CD4-positive, alpha-beta T cell treated with Interleukin-21 for 1 hour (primary cell): ENCODE measurements at regions not wholly inside any gene's neighbourhood (a gene's known extent, or its start where the extent isn't known, plus 50 kb on each side); places are given as distances from the start of the nearest gene placed in this dataset.
"Not testable (repeated sequence)": the region's sequence is repeated elsewhere in the genome, so short reads cannot be mapped to it uniquely, and the experiment has no call there.

ENCODE experiments used
- DNase-seq: peaks from one replicate; pipeline ENCODE4 v3.0.0-alpha.2; 2020

DNA sequence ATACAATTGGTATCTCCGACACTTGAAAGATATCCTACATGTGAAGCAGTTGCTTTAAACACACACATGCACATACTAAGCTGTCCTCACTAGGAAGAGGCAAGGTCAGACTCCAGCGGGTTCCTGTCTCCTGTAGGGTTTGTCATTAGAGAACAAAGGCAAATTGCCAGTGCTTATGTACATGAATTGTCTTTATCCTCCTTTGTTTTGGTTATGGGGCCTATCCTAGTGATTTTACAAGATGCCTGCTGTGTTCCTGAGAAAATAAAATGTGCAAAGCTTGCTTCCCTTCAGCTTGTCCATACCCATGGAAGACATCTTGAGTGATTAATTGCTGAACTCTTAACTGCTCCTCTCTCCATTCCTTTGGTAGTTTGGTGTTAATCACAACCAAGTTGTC lies 86.7 kb upstream of the SLC39A10 start:
- no peak for DNase-seq

DNA sequence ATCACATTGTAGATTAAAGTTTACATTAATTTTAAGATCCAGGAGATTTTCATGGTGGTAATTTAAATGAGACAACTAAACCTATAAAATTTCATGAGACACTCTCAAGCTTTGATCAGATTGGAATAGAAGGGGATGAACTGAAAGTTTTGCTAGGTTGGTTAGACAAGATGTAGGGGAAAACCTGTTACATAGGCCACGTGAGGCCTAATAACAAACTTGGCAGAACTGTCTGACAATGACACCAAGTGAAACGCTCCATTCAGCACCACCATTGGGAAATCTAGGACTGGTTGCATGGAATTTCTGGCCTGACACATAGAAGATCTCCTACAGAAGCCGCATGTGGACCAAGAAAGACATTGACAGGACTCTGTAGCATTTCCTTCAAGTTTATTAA lies 87.8 kb upstream of the SLC39A10 start:
- no peak for DNase-seq

DNA sequence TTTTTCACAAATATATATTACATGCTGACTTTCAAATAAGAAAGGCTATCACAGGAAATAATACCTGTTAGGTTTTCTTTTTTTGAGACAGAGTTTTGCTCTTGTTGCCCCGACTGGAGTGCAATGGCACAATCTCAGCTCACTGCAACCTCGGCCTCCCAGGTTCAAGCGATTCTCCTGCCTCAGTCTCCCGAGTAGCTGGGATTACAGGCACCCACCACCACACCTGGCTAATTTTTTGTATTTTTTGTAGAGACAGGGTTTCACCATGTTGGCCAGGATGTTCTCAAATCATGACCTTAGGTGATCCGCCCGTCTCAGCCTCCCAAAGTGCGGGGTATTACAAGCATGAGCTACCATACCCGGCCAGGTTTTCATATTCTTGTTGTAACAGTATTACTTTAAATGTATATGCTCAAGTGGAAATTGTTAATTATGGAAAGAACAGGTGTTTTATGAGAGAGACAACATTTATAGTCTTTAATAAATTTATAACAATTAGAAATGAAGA lies 92.3 kb upstream of the SLC39A10 start:
- DNase-seq, result not testable (repeated sequence)

DNA sequence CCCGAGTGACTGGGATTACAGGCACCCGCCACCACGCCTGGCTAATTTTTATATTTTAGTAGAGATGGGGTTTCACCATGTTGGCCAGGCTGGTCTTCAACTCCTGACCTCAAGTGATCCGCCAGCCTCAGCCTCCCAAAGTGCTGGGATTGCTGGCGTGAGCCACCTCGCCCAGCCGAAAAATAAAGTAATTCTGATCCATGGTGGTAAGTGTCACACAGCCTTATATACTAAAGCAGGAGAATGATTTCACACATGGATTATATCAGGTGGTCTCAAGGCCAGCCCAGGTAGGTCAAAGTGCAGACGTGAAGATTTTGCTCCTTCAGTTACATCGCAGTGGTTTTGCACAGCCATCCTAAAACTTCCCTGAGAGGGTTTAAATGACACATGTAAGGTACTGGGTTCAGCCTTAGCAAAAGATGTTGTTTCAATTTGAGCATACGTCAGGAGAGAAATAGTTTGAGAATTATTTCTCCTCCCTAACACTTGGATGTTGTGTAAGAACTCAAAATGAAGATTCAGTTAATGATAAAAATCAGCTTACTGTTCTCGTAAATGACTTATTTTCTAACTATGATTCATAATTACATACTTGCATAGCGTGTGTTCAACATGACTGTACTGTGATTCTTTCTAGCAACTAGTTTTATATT lies 93.0 kb upstream of the SLC39A10 start:
- peak; percentile 52 for DNase-seq

DNA sequence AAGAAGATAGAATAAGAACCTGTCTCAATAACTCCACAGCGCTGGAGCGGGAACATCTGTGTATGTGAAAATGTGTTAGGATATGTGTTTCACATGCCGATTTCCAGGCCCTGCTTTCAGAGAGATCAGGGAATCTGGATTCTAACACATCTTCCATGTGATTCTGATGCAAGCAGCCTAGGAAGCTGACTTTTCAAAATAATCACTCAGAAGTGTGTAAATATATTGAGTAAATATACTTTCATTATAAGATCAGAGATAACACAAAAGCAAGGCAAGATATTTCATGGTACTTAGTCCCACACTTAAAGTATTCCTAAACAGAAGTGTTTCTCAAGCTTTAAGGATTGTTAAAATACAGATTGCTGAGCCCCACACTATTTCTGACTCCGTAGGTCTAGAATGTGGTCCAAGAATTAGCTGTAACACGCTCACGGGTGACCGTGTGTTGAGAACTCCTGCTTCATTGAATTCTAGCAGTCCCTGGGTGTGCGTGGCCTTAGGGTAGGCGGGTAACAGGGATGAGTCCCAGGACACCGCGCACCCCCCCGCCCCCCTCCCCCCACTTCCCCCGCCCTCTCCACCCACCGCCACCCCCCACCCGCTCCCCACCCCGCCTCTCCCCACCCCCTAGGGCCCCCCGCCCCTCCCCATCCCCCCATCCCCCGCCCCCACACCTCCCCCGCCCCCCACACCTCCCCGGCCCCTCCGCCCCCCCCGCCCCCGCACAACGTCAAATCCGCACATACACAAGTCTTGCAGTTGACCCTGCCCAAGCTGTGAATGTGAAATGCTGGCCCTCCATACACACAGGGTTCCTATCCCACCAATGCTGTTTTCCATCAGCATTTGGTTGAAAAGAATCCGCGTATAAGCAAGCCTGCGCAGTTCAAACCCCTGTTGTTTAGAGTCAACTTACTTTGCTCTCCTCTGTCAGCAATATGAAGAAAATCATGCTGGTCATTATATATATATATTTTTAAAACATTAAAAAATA lies 94.2 kb upstream of the SLC39A10 start:
- no peak for DNase-seq

DNA sequence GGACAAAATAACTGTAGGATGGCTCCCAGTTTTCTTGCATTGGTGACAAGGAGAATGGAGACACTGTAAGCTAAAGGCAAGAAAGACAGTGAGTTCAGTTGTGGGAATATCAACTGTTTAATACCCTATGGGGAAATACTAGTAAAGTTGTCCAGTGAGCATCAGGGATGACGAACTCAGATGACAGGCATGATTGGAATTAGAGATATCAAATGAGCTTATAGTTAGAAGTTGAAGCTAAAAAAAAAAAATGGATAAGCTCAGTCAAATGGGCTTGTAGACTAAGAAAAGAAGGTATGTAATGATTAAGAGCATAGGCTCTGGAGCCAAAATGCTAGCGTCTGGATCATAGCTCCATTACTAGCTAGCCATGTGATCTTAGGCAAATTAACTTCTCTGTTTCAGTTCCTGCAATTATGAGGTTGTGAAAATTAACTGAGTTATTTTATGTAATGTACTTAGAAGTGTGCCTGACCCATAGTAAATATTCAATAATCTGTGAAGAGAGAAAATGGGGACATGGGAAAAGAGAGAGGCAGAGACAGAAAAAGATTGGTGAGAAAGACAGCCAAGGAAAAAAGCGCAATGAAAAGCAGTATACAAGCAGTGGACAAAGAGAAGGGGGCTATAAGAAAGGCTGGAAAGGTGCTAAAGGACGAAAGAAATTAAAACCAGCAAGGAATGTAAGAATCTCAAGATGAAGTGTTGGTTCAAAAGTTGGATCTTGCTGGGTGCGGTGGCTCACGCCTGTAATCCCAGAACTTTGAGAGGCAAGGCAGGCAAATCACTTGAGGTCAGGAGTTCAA lies 95.7 kb upstream of the SLC39A10 start:
- DNase-seq, result no peak

DNA sequence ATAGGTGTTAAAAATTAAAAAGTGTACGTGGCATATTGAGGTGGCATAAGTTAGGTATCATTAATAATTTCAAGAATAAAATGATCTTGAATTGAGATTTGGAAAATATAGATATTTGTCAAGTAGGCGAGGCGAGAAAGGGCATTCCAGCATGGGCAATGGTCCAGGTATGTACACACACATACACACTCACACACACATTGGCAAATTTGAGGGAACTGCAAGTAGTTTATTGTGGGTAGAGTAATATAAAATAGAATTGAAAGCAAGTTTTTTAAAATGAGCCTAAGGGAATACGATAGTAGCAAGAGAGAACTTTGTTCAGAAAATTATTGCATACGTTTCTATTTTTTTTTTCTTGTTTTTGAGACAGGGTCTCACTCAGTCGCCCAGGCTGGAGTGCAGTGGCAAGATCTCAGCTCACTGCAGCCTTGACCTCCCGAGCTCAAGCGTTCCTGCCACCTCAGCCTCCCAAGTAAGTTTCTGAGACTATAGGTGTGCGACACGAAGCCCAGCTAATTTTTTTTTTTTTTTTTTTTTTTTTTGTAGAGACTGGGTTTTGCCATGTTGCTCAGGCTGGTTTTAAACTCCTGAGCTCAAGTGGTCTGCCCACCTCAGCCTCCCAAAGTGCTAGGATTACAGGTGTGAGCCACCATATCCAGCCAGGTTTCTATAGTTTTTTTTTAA lies 96.7 kb upstream of the SLC39A10 start:
- DNase-seq, result no peak

DNA sequence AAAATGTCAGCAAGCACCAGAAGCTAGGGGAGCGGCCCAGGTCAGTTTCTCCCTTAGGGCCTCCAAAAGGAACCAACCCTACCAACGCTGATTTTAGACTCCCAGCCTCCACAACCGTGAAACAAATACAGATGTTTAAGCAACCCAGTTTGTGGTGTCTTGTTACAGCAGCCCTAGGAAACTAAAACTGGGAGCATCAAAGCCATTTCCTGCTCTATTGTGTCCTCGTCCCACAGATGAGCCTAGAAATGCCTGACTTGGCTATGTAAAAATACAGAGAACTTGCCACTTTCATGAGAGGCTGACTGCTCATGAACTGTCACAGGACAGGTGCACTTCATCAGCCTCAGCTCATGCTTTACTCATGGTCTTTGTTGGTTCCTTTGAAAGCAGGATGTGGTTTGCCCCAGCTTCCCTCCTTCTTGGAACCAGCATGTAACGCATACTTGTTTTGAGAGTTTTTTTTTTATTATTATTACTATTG lies 97.6 kb upstream of the SLC39A10 start:
- peak; percentile 89 for DNase-seq

DNA sequence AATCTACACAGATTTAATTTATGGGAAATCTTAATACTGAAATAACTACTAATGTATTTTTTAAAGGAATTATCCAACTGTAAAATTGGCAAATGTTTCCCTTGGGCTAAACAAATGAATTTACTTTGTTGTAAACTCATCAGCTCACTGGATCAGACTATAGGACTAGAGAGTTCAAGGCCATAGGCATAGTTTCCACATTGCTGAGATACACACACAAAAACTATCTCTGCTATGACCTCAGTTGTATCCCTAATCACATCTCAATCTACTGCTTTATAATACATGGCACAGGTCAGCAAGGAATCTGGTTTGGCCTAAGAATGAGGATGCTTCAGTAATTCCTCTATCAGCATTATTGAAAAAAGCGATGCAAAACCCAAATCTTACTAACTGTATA lies 101.1 kb upstream of the SLC39A10 start:
- DNase-seq, result no peak

DNA sequence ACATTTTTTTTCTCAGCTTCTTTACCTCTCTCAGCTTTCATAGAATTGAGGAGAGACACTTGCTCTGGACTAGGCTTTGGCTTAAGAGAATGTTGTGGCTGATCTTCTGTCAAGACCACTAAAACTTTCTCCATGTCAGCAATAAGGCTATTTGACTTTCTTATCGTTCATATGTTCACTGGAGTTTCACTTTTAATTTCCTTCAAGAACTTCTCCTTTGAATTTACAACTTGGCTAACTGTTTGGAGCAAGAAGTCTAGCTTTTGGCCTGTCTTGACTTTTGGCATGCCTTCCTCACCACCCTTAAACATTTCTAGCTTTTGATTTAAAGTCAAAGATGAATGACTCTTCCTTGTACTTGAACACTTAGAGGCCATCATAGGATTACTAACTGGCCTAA lies 104.4 kb upstream of the SLC39A10 start:
- DNase-seq, result no peak

DNA sequence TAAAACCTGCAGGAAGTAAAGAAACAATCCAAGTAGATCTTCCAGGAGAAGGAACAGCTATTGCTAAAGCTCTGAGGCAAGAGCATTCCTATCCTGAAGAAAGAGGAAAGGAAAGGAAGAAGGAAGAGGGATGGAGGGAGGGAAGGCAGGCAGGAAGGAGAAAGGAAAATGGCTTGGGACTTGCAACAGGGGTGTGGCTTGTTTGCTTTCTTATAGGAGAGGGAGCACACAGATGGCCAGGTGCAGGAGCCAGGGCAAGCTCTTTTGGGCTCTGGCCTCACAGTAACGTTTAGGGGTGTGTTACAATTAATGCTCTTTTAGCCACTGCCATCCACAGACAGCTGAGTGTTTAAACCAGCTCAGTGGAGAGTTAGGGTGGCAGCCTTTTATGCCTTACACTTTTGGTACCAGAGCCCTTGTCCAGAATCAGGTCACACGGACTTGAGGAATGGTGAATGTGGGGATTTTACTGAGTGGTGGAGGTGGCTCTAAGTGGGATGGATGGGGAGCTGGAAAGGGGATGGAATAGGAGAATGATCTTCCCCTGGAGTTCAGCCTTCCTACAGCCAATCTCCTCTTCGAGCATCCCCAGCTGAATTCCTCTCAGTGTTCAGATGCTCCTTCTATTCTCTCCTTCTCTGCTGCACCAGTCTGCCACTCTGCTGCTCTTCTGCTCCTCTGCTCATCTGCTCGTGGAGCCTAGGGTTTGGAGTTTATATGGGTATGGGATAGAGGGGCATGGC lies 108.7 kb upstream of the SLC39A10 start:
- no peak for DNase-seq

DNA sequence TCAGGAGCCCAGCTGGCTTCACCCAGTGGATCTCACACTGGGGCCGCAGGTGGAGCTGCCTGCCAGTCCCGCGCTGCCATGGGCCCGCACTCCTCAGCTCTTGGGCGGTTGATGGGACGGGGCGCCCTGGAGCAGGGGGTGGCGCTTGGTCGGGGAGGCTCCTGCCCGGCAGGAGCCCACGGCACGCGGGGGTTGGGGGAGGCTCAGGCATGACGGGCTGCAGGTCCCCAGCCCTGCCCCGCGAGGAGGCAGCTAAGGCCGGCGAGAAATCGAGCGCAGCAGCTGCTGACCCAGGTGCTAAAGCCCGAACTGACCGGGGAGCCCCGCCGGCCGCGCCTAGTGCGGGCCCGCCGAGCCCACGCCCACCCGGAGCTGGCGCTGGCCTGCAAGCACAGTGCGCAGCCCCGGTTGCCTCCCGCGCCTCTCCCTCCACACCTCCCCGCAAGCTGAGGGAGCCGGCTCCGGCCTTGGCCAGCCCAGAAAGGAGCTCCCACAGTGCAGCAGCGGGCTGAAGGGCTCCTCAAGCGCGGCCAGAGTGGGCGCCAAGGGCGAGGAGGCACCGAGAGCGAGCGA lies 109.7 kb upstream of the SLC39A10 start:
- DNase-seq, result not testable (repeated sequence)

DNA sequence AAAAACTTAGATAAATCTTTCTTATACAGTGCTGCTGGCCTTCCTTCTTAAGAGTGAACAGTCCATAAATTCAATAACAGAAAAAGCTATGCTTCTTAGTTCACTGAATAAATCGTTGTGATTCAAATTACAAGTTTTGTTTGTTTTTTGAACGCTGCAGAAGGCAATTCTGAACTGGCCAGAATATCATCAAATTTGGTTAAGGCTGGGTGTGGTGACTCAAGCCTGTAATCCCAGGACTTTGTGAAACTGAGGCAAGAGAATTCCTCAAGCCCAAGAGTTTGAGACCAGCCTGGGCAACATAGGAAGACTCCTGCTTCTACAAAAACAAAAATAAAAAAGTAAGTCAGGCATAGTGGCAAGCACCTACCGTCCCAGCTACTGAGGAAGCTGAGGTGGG lies 111.2 kb upstream of the SLC39A10 start:
- no peak for DNase-seq

DNA sequence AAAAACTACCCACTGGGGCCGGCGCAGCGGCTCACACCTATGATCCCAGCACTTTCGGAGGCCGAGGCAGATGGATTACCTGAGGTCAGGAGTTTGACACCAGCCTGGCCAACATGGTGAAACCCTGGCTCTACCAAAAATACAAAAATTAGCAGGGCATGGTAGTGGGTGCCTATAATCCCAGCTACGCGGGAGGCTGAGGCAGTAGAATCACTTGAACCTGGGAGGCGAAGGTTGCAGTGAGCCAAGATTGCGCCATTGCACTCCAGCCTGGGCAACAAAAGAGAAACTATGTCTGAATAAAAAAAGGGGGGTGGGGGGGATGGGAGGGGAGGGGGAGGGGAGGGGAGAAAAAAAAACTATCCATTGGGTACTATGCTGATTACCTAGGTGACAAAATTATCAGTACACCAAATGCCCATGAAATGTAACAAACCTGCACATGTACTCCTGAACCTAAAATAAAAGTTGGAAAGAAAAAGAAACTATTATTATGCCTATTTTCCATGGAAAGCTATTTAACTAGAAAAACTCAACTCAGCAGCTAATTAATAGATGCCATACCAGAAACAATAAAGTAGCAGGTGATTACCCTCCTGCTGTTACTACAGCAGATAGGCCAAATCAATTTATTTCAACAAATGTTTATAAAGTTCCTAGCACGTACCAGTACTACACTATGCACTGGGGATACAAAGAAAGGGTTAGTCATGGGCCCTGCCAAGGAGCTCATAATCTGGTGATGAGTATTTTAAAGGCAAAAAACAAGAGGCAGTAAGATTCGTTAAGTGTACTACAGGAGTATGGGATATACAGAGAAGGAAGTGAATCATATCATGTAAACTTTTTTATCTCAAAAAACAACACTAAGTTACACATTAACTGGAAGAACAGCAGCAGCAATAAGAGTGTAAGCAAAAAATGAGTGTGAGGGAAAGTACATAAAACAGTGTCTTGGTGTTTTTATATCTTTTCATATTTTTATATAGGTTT lies 112.8 kb upstream of the SLC39A10 start:
- DNase-seq, result no peak

DNA sequence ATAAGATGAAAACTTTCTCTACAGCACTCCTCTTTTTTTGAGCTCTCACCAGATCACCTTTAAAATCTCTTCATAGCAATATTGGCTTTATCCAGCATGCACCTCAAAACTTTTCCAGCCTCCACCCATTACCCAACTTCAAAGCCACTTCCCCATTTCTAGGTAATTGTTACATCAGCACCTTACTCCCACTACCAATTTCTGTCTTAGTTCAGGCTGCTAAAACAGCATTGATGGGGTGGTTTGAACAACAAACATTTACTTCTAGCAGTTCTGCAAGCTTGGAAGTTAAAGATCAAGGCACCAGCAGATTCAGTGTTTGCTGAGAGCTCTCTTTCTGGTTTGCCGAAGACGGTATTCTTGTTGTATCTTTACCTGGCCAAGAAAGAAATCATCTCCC lies 114.0 kb upstream of the SLC39A10 start:
- DNase-seq, result no peak

DNA sequence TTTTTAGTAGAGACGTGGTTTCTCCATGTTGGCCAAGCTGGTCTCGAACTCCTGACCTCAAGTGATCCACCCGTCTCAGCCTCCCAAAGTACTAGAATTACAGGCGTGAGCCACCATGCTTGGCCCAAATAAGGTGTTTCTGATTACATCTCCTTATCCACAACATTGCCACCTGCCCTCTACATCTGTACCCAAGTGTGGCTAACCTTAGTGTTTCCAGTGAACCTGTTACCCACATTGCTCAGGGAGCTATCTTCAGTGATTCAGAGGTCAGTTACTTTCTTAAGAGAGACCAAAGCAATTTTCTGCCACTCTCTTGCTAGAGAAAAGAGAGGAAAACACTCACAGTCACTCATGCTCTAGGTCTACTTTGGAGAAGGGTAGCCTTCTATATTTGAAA lies 115.0 kb upstream of the SLC39A10 start:
- DNase-seq, result no peak

DNA sequence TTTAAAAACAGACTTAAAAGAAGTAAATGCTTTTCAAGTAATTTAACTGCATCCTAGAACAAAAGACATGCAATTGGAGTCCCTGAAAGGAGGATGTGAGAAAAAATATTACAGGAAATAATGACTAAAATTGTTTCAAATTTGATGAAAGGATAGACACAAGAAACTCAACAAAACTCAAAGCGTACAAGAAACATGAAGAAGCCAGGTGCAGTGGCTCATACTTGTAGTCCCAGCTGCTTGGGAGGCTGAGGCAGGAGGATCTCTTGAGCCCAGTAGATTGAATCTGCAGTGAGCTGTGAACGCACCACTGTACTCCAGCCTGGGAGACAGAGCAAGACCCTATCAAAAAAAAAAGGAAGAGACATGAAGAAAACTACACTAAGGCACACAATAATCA lies 118.1 kb upstream of the SLC39A10 start:
- no peak for DNase-seq

DNA sequence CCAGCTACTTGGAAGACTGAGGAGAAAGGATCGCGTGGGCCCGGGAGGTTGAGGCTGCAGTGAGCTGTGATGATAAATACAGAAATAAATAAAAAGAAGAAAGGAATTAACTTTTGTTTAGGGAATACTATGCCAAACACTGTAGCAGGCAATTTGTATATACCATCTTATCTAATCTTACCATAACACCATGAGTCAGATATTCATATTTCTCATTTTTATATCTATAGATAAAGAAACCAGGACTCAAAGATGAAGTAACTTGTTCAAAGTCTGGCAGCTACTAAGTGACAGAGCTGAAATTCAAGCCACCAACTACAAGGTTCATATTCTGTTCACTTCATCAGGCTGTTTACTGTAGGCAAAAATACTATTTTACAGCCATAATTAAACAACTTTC lies 119.2 kb upstream of the SLC39A10 start:
- no peak for DNase-seq

DNA sequence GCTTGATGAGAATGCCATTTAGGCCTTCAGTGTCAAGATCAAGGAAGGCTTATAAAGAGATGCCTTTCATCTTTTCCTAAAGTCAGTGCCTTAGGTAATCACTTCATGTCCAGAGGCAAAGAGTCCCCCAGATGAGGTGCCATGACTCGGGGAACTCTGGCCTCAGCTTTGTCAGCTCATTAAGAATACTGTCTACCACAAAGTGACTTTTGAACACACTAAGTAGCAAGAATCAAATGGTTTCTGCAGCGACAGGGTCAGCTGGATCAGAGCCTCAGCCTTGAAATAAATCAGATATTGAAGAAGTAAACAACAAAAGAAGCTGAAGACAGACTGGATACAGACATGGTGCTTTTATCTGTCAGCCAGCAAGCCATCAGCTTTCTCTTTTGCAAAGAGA lies 120.1 kb upstream of the SLC39A10 start:
- DNase-seq, result no peak

DNA sequence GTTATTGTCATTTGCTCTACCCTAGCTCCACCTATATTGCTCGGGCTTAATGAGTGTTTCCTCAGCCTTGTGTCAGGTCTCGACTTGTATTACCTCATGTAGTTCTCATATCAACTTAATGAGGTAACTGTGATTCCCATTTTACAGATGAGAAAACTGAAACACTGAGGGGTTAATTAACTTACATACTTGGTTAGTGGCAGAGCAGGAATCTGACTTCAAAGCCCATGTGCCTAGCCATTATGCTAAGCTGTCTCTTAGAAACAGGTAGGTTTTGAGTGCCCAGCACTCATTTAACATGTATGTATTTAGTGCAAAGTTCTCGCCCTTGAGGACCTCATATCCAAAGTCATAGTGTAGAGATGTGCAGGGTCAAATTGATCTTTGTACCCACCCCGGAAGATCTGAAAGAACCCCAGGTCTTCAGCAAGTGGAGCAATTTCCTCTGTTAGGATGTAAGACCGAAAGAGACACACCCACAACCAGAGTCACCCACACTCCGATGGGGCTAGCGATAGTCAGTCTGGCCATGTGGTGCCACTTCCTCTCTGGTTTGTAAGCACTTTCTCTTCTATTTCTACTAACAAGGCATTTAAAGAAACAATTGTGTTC lies 121.0 kb upstream of the SLC39A10 start:
- peak; percentile 82 for DNase-seq
